ENCODE measurements at regions not wholly inside any gene's neighbourhood (a gene's known extent, or its start where the extent isn't known, plus 50 kb on each side); places are given as distances from the start of the nearest gene placed in this dataset.

GRCh38 chr12:39010406-39010805 is 105.0 kb upstream of the CPNE8 start:
- Histone ChIP-seq H3K36me3 (ENCODE audit: control insufficient read depth in 4 of 4, insufficient read depth in 3 of 4, low read depth in 1 of 4, low read length in 3 of 4) (no peaks in the 10 kb centered on the region), H3K9ac (ENCODE audit: low read depth in 1 of 2, low read length in 2 of 2) (no peak overlapping the region), H3K27me3 (ENCODE audit: control insufficient read depth in 4 of 4, insufficient read depth in 4 of 4, low read length in 3 of 4) (no peaks in the 10 kb centered on the region), H3K4me1 (ENCODE audit: control insufficient read depth in 4 of 4, insufficient read depth in 4 of 4, low read length in 3 of 4) (no peaks in the 10 kb centered on the region), H3K27ac (ENCODE audit: low read depth in 1 of 2, low read length in 2 of 2) (no peak overlapping the region), H3K9me3 (ENCODE audit: control insufficient read depth in 4 of 4, low read length in 3 of 4) (no peaks in the 10 kb centered on the region), H3K4me3 (ENCODE audit: low read depth in 1 of 3, low read length in 3 of 3) (no peak overlapping the region)
- DNase-seq (ENCODE audit: low spot score) = no peak
- no peak for TF ChIP-seq GABPA (IDR thresholded peaks at IDR 0.05 in 1 of 2, conservative IDR thresholded peaks at IDR 0.05 in 1 of 2)
- no peak for TF ChIP-seq SP1 (IDR thresholded peaks at IDR 0.05)
- no peak for TF ChIP-seq RAD21 (IDR thresholded peaks at IDR 0.05)
- TF ChIP-seq EGR1 (IDR thresholded peaks at IDR 0.05; ENCODE audit: low read depth in 2 of 2) = no peak
- no peak for TF ChIP-seq HNF4A (conservative IDR thresholded peaks at IDR 0.05)
- no peak for TF ChIP-seq NR2F2 (IDR thresholded peaks at IDR 0.05)
- TF ChIP-seq YY1 (IDR thresholded peaks at IDR 0.05) = no peak
- no peak for TF ChIP-seq RXRA (IDR thresholded peaks at IDR 0.05)
- 75% methylated on average over 1 of the region's 1 CpG for WGBS

DNA sequence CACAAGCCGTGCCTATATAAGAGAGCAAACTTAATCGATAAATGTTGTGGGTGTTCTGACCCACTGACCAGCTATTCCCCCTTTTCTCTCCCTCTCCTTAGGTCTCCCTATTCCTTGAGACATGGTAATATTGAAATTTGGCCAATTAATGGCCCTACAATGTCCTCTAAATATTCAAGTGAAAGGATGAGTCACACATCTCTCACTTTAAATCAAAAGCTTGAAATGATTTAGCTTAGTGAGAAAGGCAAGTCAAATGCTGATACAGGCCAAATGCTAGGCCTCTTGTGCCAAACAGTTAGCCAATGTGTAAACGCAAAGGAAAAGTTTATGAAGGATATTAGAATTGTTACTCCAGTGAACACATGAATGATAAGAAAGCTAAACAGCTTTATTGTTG is 102.2 kb upstream of the CPNE8 start:
- H3K27me3 ChIP-seq (ENCODE audit: control insufficient read depth in 4 of 4, insufficient read depth in 4 of 4, low read length in 3 of 4) = no peaks in the 10 kb centered on the region
- WGBS = 56% methylated on average over 3 of the region's 3 CpGs

DNA sequence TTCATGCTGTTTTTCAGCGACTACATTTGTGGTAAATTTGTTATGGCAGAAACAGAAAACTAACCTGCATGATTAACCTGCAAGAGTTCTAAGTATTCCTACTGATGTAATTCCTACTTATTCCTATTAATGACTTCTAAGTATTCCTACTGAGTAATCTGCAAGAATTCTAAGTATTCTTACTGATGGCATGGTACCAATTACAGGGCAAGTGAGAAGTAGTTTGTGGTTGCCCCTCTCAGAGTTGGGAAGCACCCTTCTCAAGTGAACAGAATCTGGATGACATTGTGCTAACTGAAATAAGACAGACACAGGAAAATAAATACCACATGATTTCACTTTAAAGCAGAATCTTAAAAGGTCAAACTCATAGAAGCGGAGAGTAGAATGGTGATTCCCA is 100.9 kb upstream of the CPNE8 start:
- TF ChIP-seq CTCF (IDR thresholded peaks at IDR 0.05; ENCODE audit: low read depth, low read length, missing input control) (no peak), TAF1 (conservative IDR thresholded peaks at IDR 0.05) (no peak)
- H3K27me3 ChIP-seq (ENCODE audit: control insufficient read depth in 4 of 4, insufficient read depth in 4 of 4, low read length in 3 of 4) = no peaks in the 10 kb centered on the region
- no peak overlapping the region for H3K4me3 ChIP-seq (ENCODE audit: low read depth in 1 of 3, low read length in 3 of 3)
- H3K4me1 ChIP-seq (ENCODE audit: control insufficient read depth in 4 of 4, insufficient read depth in 4 of 4, low read length in 3 of 4) = no peaks in the 10 kb centered on the region
- H3K36me3 ChIP-seq (ENCODE audit: control insufficient read depth in 4 of 4, insufficient read depth in 3 of 4, low read depth in 1 of 4, low read length in 3 of 4) = no peaks in the 10 kb centered on the region
- no peak overlapping the region for H3K9ac ChIP-seq (ENCODE audit: low read depth in 1 of 2, low read length in 2 of 2)
- no peaks in the 10 kb centered on the region for H3K9me3 ChIP-seq (ENCODE audit: control insufficient read depth in 4 of 4, low read length in 3 of 4)
- DNase-seq (ENCODE audit: low spot score) = no peak
- WGBS = 94% methylated on average over 2 of the region's 2 CpGs
- no peak overlapping the region for H3K27ac ChIP-seq (ENCODE audit: low read depth in 1 of 2, low read length in 2 of 2)

More for the DNA sequence above, 102.2 kb upstream of the CPNE8 start:
- TF ChIP-seq YY1 (IDR thresholded peaks at IDR 0.05) = no peak
- Histone ChIP-seq H3K27ac (ENCODE audit: low read depth in 1 of 2, low read length in 2 of 2) (no peak overlapping the region), H3K36me3 (ENCODE audit: control insufficient read depth in 4 of 4, insufficient read depth in 3 of 4, low read depth in 1 of 4, low read length in 3 of 4) (no peaks in the 10 kb centered on the region), H3K4me3 (ENCODE audit: low read depth in 1 of 3, low read length in 3 of 3) (no peak overlapping the region), H3K4me1 (ENCODE audit: control insufficient read depth in 4 of 4, insufficient read depth in 4 of 4, low read length in 3 of 4) (no peaks in the 10 kb centered on the region), H3K9ac (ENCODE audit: low read depth in 1 of 2, low read length in 2 of 2) (no peak overlapping the region), H3K9me3 (ENCODE audit: control insufficient read depth in 4 of 4, low read length in 3 of 4) (no peaks in the 10 kb centered on the region)
- DNase-seq (ENCODE audit: low spot score) = no peak

GRCh38 chr12:39005671-39006070 is 100.3 kb upstream of the CPNE8 start:
- H3K27me3 ChIP-seq (ENCODE audit: control insufficient read depth in 4 of 4, insufficient read depth in 4 of 4, low read length in 3 of 4) = no peaks in the 10 kb centered on the region
- H3K4me3 ChIP-seq (ENCODE audit: low read depth in 1 of 3, low read length in 3 of 3) = no peak overlapping the region
- no peak overlapping the region for H3K9ac ChIP-seq (ENCODE audit: low read depth in 1 of 2, low read length in 2 of 2)
- TF ChIP-seq JUND (IDR thresholded peaks at IDR 0.05) (no peak), FOXA1 (IDR thresholded peaks at IDR 0.05) (no peak), RXRA (IDR thresholded peaks at IDR 0.05) (no peak), SP1 (IDR thresholded peaks at IDR 0.05) (no peak)
- TF ChIP-seq, protein P1, sequence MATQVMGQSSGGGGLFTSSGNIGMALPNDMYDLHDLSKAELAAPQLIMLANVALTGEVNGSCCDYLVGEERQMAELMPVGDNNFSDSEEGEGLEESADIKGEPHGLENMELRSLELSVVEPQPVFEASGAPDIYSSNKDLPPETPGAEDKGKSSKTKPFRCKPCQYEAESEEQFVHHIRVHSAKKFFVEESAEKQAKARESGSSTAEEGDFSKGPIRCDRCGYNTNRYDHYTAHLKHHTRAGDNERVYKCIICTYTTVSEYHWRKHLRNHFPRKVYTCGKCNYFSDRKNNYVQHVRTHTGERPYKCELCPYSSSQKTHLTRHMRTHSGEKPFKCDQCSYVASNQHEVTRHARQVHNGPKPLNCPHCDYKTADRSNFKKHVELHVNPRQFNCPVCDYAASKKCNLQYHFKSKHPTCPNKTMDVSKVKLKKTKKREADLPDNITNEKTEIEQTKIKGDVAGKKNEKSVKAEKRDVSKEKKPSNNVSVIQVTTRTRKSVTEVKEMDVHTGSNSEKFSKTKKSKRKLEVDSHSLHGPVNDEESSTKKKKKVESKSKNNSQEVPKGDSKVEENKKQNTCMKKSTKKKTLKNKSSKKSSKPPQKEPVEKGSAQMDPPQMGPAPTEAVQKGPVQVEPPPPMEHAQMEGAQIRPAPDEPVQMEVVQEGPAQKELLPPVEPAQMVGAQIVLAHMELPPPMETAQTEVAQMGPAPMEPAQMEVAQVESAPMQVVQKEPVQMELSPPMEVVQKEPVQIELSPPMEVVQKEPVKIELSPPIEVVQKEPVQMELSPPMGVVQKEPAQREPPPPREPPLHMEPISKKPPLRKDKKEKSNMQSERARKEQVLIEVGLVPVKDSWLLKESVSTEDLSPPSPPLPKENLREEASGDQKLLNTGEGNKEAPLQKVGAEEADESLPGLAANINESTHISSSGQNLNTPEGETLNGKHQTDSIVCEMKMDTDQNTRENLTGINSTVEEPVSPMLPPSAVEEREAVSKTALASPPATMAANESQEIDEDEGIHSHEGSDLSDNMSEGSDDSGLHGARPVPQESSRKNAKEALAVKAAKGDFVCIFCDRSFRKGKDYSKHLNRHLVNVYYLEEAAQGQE (IDR thresholded peaks at IDR 0.05) = no peak
- TF ChIP-seq, protein P2, sequence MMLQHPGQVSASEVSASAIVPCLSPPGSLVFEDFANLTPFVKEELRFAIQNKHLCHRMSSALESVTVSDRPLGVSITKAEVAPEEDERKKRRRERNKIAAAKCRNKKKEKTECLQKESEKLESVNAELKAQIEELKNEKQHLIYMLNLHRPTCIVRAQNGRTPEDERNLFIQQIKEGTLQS (IDR thresholded peaks at IDR 0.05) = no peak
- no peak for DNase-seq (ENCODE audit: low spot score)
- no peaks in the 10 kb centered on the region for H3K4me1 ChIP-seq (ENCODE audit: control insufficient read depth in 4 of 4, insufficient read depth in 4 of 4, low read length in 3 of 4)
- H3K36me3 ChIP-seq (ENCODE audit: control insufficient read depth in 4 of 4, insufficient read depth in 3 of 4, low read depth in 1 of 4, low read length in 3 of 4) = no peaks in the 10 kb centered on the region
- H3K27ac ChIP-seq (ENCODE audit: low read depth in 1 of 2, low read length in 2 of 2) = no peak overlapping the region
- no peaks in the 10 kb centered on the region for H3K9me3 ChIP-seq (ENCODE audit: control insufficient read depth in 4 of 4, low read length in 3 of 4)

All from liver (tissue), 8 donors.